HUES64 (cell line): ENCODE measurements at regions not wholly inside any gene's neighbourhood (a gene's known extent, or its start where the extent isn't known, plus 50 kb on each side); places are given as distances from the start of the nearest gene placed in this dataset.

ENCODE experiments used
- H3K27ac ChIP-seq: 2 replicates; pipeline ENCODE4 v1.7.0; 2013; ENCODE audit warnings: low read depth, low read length, inconsistent platforms
- H3K27me3 ChIP-seq: 2 replicates; pipeline ENCODE4 v1.6.1; 2013; ENCODE audit warnings: mild to moderate bottlenecking, low read length; ENCODE audit not compliant: insufficient read depth
- H3K36me3 ChIP-seq: 2 replicates; pipeline ENCODE4 v1.6.1; 2013; ENCODE audit warnings: mild to moderate bottlenecking, low read length; ENCODE audit not compliant: insufficient read depth
- H3K4me1 ChIP-seq: 2 replicates; pipeline ENCODE4 v1.6.1; 2013; ENCODE audit warnings: mild to moderate bottlenecking, low read length, moderate library complexity; ENCODE audit not compliant: insufficient read depth
- H3K4me3 ChIP-seq: 2 replicates; pipeline ENCODE4 v1.5.1; 2013; ENCODE audit warnings: mild to moderate bottlenecking, low read length, moderate library complexity
- H3K9ac ChIP-seq: 2 replicates; pipeline ENCODE4 v1.6.1; 2013; ENCODE audit warnings: mild to moderate bottlenecking, low read depth, low read length
- H3K9me3 ChIP-seq: 2 replicates; pipeline ENCODE4 v1.6.1; 2013; ENCODE audit warnings: low read depth, low read length; ENCODE audit not compliant: insufficient read depth
- WGBS: fragments of 150-250, 120-280 bp; methylation state at CpG from one replicate; pipeline ENCODE4 v1.1.7; 2013; ENCODE audit warnings: missing lambda C conversion rate; 5-methylcytosine and 5-hydroxymethylcytosine counted together

DNA sequence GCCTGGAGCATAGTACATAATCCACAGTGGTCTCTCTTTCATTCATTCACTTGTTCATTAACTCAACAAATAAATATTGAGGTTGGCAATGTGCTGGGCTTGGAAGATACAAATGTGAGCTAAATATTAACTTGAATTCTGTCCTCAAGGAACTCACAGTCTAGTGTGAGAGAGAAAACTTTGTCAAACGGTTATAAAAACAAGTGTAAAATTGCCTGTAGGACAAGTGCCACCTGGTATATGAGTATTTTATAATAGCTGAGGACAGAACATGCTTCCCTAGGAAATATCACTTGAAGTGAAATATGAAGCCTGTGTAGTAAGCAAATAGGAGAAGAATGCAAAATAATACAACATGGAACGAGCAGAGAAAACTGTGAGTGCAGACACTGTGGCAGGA lies 173.1 kb upstream of the CMC1 start:
- no peak overlapping the region for H3K27ac ChIP-seq
- H3K4me3 ChIP-seq = no peak overlapping the region
- no peaks in the 10 kb centered on the region for H3K27me3 ChIP-seq
- H3K36me3 ChIP-seq = no peaks in the 10 kb centered on the region
- H3K9ac ChIP-seq = no peak overlapping the region
- H3K4me1 ChIP-seq = no peaks in the 10 kb centered on the region; the same call in 1 of the 2 replicates
- 98% methylated on average over 2 of the region's 2 CpGs for WGBS
- H3K9me3 ChIP-seq = peaks cover 8% of the 10 kb centered on the region

DNA sequence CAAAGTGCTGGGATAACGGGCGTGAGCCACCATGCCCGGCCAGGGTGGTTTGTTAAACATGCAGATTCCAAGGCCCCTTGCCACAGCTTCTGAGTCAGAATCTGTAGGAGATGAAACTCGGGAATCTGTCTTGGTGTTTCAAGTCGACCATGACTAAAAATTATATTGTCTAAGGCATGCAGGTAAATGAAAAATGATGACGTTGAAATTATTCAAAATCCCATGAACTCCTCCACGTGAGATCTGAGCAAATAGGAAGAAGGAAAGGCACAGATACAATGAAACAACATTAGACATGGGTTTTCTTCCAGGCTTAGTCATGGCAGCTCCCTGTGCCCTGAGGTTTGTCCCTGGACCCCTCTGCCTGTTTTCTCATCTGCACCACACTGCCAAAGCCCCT lies 172.0 kb upstream of the CMC1 start:
- H3K4me3 ChIP-seq = no peak overlapping the region
- H3K4me1 ChIP-seq = peaks cover 6% of the 10 kb centered on the region
- H3K36me3 ChIP-seq = no peaks in the 10 kb centered on the region
- no peak overlapping the region for H3K27ac ChIP-seq
- WGBS = 95% methylated on average over 7 of the region's 7 CpGs
- peaks cover 8% of the 10 kb centered on the region for H3K9me3 ChIP-seq
- no peak overlapping the region for H3K9ac ChIP-seq
- no peaks in the 10 kb centered on the region for H3K27me3 ChIP-seq

- Histone ChIP-seq H3K27me3 (peaks cover 2% of the 10 kb centered on the region; the same call in 1 of the 2 replicates), H3K4me1 (peaks cover 45% of the 10 kb centered on the region), H3K9ac (no peak overlapping the region), H3K4me3 (no peak overlapping the region), H3K9me3 (no peaks in the 10 kb centered on the region), H3K27ac (no peak overlapping the region), H3K36me3 (no peaks in the 10 kb centered on the region)
- 98% methylated on average over 1 of the region's 1 CpG for WGBS
These were observed 165.2 kb upstream of the CMC1 start for GRCh38 chr3:28076246-28076645.

DNA sequence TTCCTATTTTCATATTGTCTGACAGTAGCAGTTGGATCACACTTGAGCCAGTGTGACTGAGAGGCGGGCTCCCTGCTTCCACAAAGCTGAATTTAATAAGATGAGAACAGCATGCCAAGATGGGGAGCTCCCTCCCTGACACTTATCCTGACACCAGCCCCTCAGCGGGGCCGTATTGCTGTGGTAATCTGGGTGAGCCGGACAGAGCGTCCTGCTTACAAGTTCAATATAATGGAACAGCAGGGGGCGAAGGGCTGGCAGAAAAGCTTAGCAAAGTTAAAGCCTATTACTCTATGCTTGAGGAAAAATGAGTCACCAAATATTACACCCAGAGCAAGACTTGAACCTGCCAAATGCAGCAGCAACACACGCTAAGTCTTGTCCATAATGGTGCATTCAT lies 163.8 kb upstream of the CMC1 start:
- Histone ChIP-seq H3K9me3 (no peaks in the 10 kb centered on the region), H3K4me3 (no peak overlapping the region; the same call in 1 of the 2 replicates), H3K27me3 (peaks cover 2% of the 10 kb centered on the region; the same call in 1 of the 2 replicates), H3K36me3 (no peaks in the 10 kb centered on the region), H3K4me1 (peaks cover 58% of the 10 kb centered on the region), H3K27ac (no peak overlapping the region; the same call in 1 of the 2 replicates), H3K9ac (no peak overlapping the region)
- WGBS = 15% methylated on average over 6 of the region's 7 CpGs

DNA sequence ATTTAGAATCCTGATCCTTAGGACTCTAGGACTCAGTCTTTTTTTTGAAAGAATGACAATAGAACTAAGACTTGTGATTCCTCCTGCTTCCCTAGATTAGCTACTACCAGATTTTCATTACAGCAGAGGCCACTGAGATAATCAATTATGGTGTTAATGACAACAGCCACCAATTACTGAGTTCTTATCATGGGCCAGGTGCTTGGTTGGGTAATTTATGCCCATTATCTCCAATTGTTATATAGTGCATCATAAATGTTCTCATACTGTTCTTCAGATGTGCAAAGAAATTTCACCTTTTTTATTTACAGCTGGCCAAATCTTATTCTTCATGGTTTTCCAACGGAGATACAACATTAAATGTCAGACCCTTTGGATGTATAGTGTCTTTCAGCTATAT lies 162.9 kb upstream of the CMC1 start:
- Histone ChIP-seq H3K36me3 (no peaks in the 10 kb centered on the region), H3K9me3 (no peaks in the 10 kb centered on the region), H3K27me3 (peaks cover 2% of the 10 kb centered on the region; the same call in 1 of the 2 replicates), H3K27ac (no peak overlapping the region), H3K4me1 (peaks cover 64% of the 10 kb centered on the region), H3K4me3 (no peak overlapping the region), H3K9ac (no peak overlapping the region)
- 100% methylated on average over 1 of the region's 1 CpG for WGBS

DNA sequence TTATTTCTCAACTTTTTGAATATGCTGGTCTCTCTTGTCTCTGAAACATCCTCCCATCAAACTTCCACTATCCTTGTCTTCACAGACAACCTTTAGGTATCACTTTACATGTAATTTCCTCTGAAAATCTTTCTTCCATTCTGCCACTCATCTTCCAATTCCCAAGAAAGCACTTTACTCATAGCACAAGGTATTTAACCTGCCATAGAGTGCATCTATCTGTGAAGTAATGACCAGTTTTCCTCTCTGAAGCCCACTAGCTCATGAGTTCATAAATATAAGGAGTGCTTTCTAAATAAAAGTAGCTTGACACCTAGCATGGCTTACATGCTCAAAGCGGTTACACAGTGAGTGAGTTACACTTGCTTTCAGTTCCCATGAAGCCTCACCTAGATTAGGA lies 160.7 kb upstream of the CMC1 start:
- Histone ChIP-seq H3K9me3 (no peaks in the 10 kb centered on the region), H3K9ac (no peak overlapping the region), H3K27ac (no peak overlapping the region), H3K36me3 (no peaks in the 10 kb centered on the region), H3K4me1 (peaks cover 57% of the 10 kb centered on the region), H3K27me3 (peaks cover 2% of the 10 kb centered on the region; the same call in 1 of the 2 replicates), H3K4me3 (no peak overlapping the region)
- 98% methylated on average over 1 of the region's 1 CpG for WGBS

DNA sequence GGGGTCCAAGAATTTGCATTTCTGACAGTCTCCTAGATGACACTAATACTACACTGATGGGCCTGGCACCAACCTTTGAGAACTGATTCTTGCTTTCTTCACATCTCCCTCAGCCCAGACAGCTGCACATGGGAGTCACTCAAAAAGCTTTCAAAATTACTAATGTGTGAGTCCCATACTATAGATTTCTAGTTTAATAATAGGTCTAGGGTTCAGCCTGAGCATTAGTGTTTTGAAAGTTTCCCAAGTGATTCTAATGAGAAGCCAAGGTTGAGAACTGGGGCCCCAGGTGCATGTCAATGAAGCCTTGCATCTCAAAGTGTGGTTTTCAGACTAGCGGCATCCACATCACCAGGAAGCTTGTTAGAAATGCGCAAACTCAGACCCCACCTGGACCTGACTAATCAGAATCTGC lies 159.9 kb upstream of the CMC1 start:
- H3K27ac ChIP-seq = peak overlapping the region; percentile 16; the same call in 1 of the 2 replicates
- H3K4me1 ChIP-seq = peaks cover 55% of the 10 kb centered on the region
- no peaks in the 10 kb centered on the region for H3K27me3 ChIP-seq
- no peak overlapping the region for H3K9ac ChIP-seq
- WGBS = 24% methylated on average over 2 of the region's 2 CpGs
- H3K9me3 ChIP-seq = no peaks in the 10 kb centered on the region
- no peaks in the 10 kb centered on the region for H3K36me3 ChIP-seq
- H3K4me3 ChIP-seq = no peak overlapping the region

- H3K9ac ChIP-seq = no peak overlapping the region
- H3K4me1 ChIP-seq = peaks cover 6% of the 10 kb centered on the region; the same call in 1 of the 2 replicates
- WGBS = 98% methylated on average over 2 of the region's 2 CpGs
- no peak overlapping the region for H3K4me3 ChIP-seq
- no peaks in the 10 kb centered on the region for H3K27me3 ChIP-seq
- H3K36me3 ChIP-seq = no peaks in the 10 kb centered on the region
- no peak overlapping the region for H3K27ac ChIP-seq
- H3K9me3 ChIP-seq = peaks cover under 1% of the 10 kb centered on the region
These were observed 153.8 kb upstream of the CMC1 start for GRCh38 chr3:28087591-28087990.

DNA sequence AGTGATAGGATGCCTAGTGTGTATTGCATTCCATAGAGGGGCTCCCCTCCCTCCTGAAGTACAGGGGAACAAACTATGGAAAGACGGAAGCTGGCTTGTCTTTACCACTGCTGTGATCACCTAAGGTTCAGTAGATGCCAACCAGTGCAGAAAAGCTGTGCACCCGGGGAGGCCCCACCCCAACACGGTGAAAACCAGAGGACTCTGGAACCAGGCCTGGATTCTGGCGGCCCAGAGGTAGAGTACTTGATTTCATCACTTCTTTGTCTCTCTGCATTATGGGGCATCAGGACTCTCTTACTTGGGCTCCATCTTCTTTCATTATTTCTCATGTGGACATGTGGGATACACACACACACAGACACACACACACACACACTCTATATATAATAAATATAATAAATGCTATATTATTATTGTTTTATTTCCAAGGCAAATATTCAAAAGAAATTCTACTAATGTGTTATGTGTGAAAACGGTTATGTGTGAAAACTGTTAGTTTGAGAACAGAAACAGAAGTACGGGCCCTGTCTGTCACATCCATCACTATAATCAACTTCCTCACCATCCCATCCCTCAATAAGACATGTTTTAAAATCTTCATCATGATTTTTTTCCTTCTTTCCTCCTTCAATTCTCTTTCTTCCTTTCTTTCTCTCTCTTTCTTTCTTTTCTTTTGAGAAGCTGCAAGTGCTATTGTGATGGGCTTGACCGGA lies 152.4 kb upstream of the CMC1 start:
- Histone ChIP-seq H3K9me3 (peaks cover 12% of the 10 kb centered on the region), H3K27ac (no peak overlapping the region), H3K4me3 (no peak overlapping the region), H3K27me3 (no peaks in the 10 kb centered on the region), H3K4me1 (no peaks in the 10 kb centered on the region), H3K9ac (no peak overlapping the region), H3K36me3 (no peaks in the 10 kb centered on the region)
- WGBS = 93% methylated on average over 6 of the region's 7 CpGs

GRCh38 chr3:28089527-28089897 lies 151.9 kb upstream of the CMC1 start:
- Histone ChIP-seq H3K27me3 (no peaks in the 10 kb centered on the region), H3K4me3 (no peak overlapping the region), H3K9ac (no peak overlapping the region), H3K36me3 (no peaks in the 10 kb centered on the region), H3K27ac (no peak overlapping the region), H3K4me1 (no peaks in the 10 kb centered on the region), H3K9me3 (peaks cover 16% of the 10 kb centered on the region)
- no CpG with 5 or more reads among the region's 2 CpGs for WGBS

- Histone ChIP-seq H3K9me3 (peaks cover 16% of the 10 kb centered on the region), H3K9ac (no peak overlapping the region), H3K27me3 (no peaks in the 10 kb centered on the region), H3K36me3 (no peaks in the 10 kb centered on the region), H3K27ac (no peak overlapping the region), H3K4me1 (no peaks in the 10 kb centered on the region), H3K4me3 (no peak overlapping the region)
- 100% methylated on average over 2 of the region's 2 CpGs for WGBS
These were observed 142.1 kb upstream of the CMC1 start for GRCh38 chr3:28099296-28099695.

DNA sequence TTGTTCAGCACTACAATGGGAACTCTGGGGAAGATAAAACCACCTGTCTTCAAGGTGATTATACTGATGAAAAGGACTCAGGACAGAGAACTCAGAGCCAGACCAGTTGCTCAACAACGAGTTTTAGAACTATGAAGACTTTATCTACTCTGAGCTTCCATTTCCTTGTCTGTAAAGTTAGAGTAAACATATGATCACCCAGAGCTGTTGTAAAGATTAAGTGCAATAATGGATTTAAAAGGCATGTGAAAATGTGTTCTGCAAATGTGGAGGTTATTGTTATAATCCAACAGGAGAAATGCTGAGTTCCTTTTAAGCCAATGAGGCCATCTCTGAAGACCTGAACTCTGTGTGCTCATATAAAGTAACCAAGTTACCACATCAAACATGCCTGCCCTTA lies 139.7 kb upstream of the CMC1 start:
- Histone ChIP-seq H3K9ac (no peak overlapping the region), H3K4me1 (no peaks in the 10 kb centered on the region), H3K9me3 (peaks cover 16% of the 10 kb centered on the region), H3K27me3 (no peaks in the 10 kb centered on the region), H3K36me3 (no peaks in the 10 kb centered on the region), H3K4me3 (no peak overlapping the region), H3K27ac (no peak overlapping the region)
- 71% methylated on average over 1 of the region's 1 CpG for WGBS
